Retinal pigment epithelial cell (primary cell): ENCODE measurements at regions not wholly inside any gene's neighbourhood (a gene's known extent, or its start where the extent isn't known, plus 50 kb on each side); places are given as distances from the start of the nearest gene placed in this dataset.

Experiments used
- DNase-seq: peaks from one replicate; pipeline ENCODE4 v3.0.0-alpha.2; 2010; ENCODE audit warnings: low read depth
- H3K4me3 ChIP-seq: 2 replicates; pipeline ENCODE4 v1.5.1; 2011; ENCODE audit warnings: mild to moderate bottlenecking, low read length, control low read depth, moderate library complexity
- CTCF ChIP-seq: conservative IDR thresholded peaks from 2 replicates; pipeline ENCODE4 v1.5.1; 2011; ENCODE audit warnings: low read depth, low read length, control low read depth, inconsistent platforms

GRCh38 chr10:10701084-10701611, 316.5 kb upstream of the CELF2 start:
- no peak overlapping the region for H3K4me3 ChIP-seq
- no peak for DNase-seq
- TF ChIP-seq CTCF = no peak

GRCh38 chr10:10702211-10702610, 315.5 kb upstream of the CELF2 start:
- no peak for TF ChIP-seq CTCF
- H3K4me3 ChIP-seq = no peak overlapping the region
- no peak for DNase-seq

GRCh38 chr10:10703382-10703781, 314.3 kb upstream of the CELF2 start:
- no peak overlapping the region for H3K4me3 ChIP-seq
- no peak for TF ChIP-seq CTCF
- no peak for DNase-seq

GRCh38 chr10:10712155-10712704, 305.4 kb upstream of the CELF2 start:
- no peak for TF ChIP-seq CTCF
- DNase-seq = no peak
- H3K4me3 ChIP-seq = no peak overlapping the region

- no peak for TF ChIP-seq CTCF
- H3K4me3 ChIP-seq = no peak overlapping the region
- DNase-seq = no peak
Measured at GRCh38 chr10:10714327-10714726, 303.3 kb upstream of the CELF2 start.

GRCh38 chr10:10716972-10717371, 300.7 kb upstream of the CELF2 start:
- DNase-seq = no peak
- TF ChIP-seq CTCF = no peak

GRCh38 chr10:10722422-10722821, 295.2 kb upstream of the CELF2 start:
- TF ChIP-seq CTCF = no peak
- DNase-seq = no peak
- H3K4me3 ChIP-seq = no peak overlapping the region

More at GRCh38 chr10:10716972-10717371, 300.7 kb upstream of the CELF2 start:
- no peak overlapping the region for H3K4me3 ChIP-seq
